ENCODE measurements at regions not wholly inside any gene's neighbourhood (a gene's known extent, or its start where the extent isn't known, plus 50 kb on each side); places are given as distances from the start of the nearest gene placed in this dataset.
A peak's percentile ranks its signal among the peaks of the same experiment; 100 is the strongest.
"Not testable (repeated sequence)": the region's sequence is repeated elsewhere in the genome, so short reads cannot be mapped to it uniquely, and the experiment has no call there.

DNA sequence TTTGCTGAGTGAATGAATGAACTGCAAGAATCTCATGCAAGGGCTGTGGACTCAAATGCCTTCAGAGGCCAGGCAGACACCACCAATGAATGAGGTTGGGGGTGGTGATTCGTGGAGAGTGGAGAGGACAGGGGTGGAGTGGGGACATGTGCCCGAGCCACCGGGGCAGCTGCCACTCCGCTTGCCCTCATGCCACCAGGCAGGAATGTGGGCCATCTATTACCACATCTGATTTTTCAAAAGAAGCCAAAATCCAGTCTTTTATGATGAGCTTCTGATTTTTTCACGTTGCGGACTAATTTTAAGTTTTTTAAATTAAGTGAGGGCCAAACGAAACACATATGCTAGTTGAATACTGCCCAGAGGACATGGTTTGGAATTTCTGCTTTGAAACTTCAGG, 67.1 kb upstream of the SMURF2 start:
- H3K27ac ChIP-seq, result no peak overlapping the region
- no peak for FAIRE-seq
- H3K27me3 ChIP-seq, result no peaks in the 10 kb centered on the region
- H3K36me3 ChIP-seq, result no peaks in the 10 kb centered on the region
- DNase-seq, result no peak
- H3K4me1 ChIP-seq, result no peaks in the 10 kb centered on the region
- intact Hi-C loops (cut with DNase I), result no loop called here
- TF ChIP-seq, protein P1, sequence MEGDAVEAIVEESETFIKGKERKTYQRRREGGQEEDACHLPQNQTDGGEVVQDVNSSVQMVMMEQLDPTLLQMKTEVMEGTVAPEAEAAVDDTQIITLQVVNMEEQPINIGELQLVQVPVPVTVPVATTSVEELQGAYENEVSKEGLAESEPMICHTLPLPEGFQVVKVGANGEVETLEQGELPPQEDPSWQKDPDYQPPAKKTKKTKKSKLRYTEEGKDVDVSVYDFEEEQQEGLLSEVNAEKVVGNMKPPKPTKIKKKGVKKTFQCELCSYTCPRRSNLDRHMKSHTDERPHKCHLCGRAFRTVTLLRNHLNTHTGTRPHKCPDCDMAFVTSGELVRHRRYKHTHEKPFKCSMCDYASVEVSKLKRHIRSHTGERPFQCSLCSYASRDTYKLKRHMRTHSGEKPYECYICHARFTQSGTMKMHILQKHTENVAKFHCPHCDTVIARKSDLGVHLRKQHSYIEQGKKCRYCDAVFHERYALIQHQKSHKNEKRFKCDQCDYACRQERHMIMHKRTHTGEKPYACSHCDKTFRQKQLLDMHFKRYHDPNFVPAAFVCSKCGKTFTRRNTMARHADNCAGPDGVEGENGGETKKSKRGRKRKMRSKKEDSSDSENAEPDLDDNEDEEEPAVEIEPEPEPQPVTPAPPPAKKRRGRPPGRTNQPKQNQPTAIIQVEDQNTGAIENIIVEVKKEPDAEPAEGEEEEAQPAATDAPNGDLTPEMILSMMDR (IDR thresholded peaks at IDR 0.05), result no peak
- ATAC-seq, result no peak
- no peaks in the 10 kb centered on the region for H3K9me3 ChIP-seq
- 84 to 90% methylated on average over 7 of the region's 7 CpGs for WGBS, 2 donors
- H3K4me3 ChIP-seq, result no peak overlapping the region

DNA sequence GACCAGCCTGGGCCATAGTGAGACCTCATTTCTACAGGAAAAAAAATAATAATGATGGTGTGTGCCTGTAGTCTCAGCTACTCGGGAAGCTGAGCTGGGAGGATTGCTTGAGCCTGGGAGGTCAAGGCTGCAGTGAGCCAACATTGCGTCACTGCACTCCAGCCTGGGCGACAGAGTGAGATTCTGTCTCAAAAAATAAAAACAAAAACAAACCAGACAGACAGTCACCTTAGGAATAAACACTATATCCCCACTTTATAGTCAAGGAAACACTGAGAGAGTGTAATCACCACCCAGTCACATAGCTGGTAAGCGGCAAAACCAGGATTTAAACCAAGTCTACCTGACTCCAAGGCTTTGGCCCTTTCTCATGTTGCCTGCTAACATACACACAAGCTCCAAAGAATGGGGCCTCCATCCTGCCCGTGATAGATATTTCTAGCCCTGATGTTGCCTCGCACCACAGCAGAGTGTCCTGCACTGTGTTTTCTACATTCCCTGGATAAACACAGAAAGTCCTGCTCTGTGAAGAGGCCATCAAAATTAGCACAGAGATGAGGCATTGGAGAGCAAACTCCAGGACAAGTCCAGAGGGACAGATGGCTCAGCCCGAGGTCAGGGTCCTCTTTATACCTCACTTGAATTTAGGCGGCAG, 66.1 kb upstream of the SMURF2 start:
- FAIRE-seq (no peak), ATAC-seq (no peak), DNase-seq (no peak)
- H3K36me3 ChIP-seq, result no peaks in the 10 kb centered on the region
- no peaks in the 10 kb centered on the region for H3K27me3 ChIP-seq
- no peaks in the 10 kb centered on the region for H3K9me3 ChIP-seq
- intact Hi-C loops (cut with DNase I), result no loop called here
- no peaks in the 10 kb centered on the region for H3K4me1 ChIP-seq
- TF ChIP-seq, protein P1 (IDR thresholded peaks at IDR 0.05), result no peak
- H3K27ac ChIP-seq, result no peak overlapping the region
- WGBS, 2 donors, result 71 to 74% methylated on average over 8 of the region's 8 CpGs
- H3K4me3 ChIP-seq, result no peak overlapping the region

DNA sequence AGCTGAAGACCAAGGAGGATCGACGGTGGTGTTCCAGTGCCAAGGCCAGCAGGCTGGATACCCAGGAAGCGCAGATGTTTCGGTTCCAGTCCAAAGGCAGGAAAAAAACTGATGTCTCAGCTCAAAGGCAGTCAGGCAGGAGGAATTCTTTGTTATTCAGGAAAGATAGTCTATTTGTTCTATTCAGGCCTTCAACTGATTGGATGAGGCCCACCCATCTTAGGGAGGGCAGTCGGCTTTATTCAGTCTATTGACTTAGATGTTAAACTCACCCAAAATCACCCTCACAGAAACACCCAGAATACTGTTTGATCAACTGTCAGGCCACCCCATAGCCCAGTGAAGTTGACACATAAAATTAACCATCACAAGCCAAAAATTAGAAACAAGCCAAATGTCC, 63.9 kb upstream of the SMURF2 start:
- DNase-seq; FAIRE-seq; ATAC-seq; H3K4me3 ChIP-seq; H3K27ac ChIP-seq; H3K4me1 ChIP-seq; H3K36me3 ChIP-seq; intact Hi-C loops (cut with DNase I); H3K9me3 ChIP-seq; H3K27me3 ChIP-seq: not testable (repeated sequence)
- WGBS, 2 donors, result 94 to 96% methylated on average over 5 of the region's 5 CpGs

DNA sequence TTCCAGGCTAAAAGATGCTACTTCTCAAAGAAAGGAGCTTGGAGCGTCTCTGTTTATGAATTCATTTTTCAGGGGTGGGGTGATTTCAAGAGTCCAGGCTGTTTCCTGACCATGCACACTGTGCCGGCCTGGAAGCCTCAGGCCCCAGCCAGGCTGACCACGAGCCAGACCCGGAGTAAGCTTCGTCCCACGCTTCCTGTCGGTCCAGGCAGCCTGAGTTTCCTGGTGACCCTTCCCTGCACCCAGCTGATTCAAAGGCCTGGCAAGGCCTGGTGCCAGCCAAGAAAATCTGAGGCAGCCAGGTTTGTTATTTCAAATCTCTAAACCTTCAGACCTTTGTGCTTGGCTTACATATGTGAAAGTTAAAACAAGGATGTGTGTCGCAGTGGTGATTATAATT, 62.1 kb upstream of the SMURF2 start:
- FAIRE-seq, result not testable (repeated sequence)

DNA sequence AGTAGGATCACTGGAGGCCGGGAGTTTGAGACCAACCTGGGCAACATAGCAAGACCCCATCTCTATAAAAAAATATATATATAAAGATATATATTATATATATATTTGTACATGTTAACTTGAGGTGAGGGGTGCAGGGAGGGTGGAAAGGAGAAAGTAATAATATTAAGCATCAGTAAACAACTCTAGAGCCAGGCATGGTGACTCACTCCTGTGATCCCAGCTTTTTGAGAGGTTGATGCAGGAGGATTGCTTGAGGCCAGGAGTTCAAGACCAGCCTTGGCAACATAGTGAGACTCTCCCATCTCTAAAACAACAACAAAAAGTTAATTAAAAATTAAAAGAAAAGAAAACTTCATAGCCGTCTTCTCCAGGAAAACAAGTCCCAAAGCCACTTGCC, 61.7 kb upstream of the SMURF2 start:
- FAIRE-seq, result no peak
- TF ChIP-seq, protein P1 (IDR thresholded peaks at IDR 0.05), result no peak

More for the DNA sequence above, 62.1 kb upstream of the SMURF2 start:
- peak overlapping the region in 2 of 4 donors; percentile 13 to 21 for H3K27ac ChIP-seq
- peak in 3 of 4 donors; percentile 56 to 82 (median 74) for ATAC-seq
- WGBS, 2 donors, result 67 to 68% methylated on average over 8 of the region's 8 CpGs
- H3K36me3 ChIP-seq; H3K9me3 ChIP-seq; H3K4me1 ChIP-seq; H3K27me3 ChIP-seq; H3K4me3 ChIP-seq; intact Hi-C loops (cut with DNase I): not testable (repeated sequence)
- DNase-seq, result peak in 2 of 6 donors; percentile 12 to 25

GRCh38 chr17:64721556-64721955, 59.4 kb upstream of the SMURF2 start:
- H3K9me3 ChIP-seq; H3K27ac ChIP-seq; H3K27me3 ChIP-seq; intact Hi-C loops (cut with DNase I); ATAC-seq; H3K4me3 ChIP-seq; H3K4me1 ChIP-seq; H3K36me3 ChIP-seq; FAIRE-seq; DNase-seq: not testable (repeated sequence)
- 81 to 100% methylated on average over 1 of the region's 1 CpG for WGBS, 2 donors

More for the DNA sequence above, 61.7 kb upstream of the SMURF2 start:
- no peaks in the 10 kb centered on the region for H3K27me3 ChIP-seq
- H3K9me3 ChIP-seq, result no peaks in the 10 kb centered on the region
- H3K27ac ChIP-seq, result peak overlapping the region in 1 of 4 donors; percentile 21
- intact Hi-C loops (cut with DNase I), result no loop called here
- no peak overlapping the region for H3K4me3 ChIP-seq
- 77 to 91% methylated on average over 2 of the region's 2 CpGs for WGBS, 2 donors
- no peak for ATAC-seq
- no peak for DNase-seq
- H3K36me3 ChIP-seq, result no peaks in the 10 kb centered on the region
- H3K4me1 ChIP-seq, result no peaks in the 10 kb centered on the region

- H3K9me3 ChIP-seq; DNase-seq; H3K4me3 ChIP-seq; H3K27me3 ChIP-seq; intact Hi-C loops (cut with DNase I); H3K36me3 ChIP-seq; H3K27ac ChIP-seq; H3K4me1 ChIP-seq: not testable (repeated sequence)
- FAIRE-seq, result peak; percentile 13
- WGBS, 2 donors, result 71% methylated on average over 6 of the region's 6 CpGs
- ATAC-seq, result peak in 2 of 4 donors; percentile 40 to 58
Observed at GRCh38 chr17:64720253-64720652, 58.1 kb upstream of the SMURF2 start.

DNA sequence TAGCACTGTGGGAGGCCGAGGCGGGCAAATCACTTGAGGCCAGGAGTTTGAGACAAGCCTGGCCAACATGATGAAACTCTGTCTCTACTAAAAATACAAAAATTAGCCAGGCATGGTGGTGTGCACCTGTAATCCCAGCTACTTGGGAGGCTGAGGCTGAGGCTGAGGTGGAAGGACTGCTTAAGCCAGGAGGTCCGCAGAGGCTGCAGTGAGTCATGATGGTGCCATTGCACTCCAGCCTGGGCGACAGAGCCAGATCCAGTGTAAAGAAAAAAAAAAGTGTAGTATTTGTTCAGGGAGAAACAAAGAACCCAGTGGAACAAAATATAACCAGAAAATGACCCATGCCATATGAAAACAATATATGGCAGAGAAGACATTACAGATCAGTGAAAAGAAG, 57.4 kb upstream of the SMURF2 start:
- H3K4me1 ChIP-seq; H3K27ac ChIP-seq; FAIRE-seq; ATAC-seq; H3K9me3 ChIP-seq; H3K36me3 ChIP-seq; H3K27me3 ChIP-seq; DNase-seq; intact Hi-C loops (cut with DNase I); H3K4me3 ChIP-seq: not testable (repeated sequence)
- 93 to 97% methylated on average over 4 of the region's 4 CpGs for WGBS, 2 donors

DNA sequence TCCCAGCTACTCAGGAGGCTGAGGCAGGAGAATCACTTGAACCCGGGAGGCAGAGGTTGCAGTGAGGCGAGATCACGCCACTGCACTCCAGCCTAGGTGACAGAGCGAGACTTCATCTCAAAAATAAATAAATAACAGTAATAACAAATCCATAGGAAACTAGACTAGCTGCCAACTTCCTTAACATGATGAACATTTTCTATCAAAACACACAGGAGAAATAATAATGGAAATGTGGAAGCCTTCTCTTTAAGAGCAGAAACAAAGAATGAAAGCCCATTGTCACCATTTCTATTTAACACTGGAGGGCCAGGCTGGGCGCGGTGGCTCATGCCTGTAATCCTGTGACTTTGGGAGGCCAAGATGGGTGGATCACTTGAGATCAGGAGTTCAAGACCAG, 56.7 kb upstream of the SMURF2 start:
- H3K4me1 ChIP-seq; H3K4me3 ChIP-seq; ATAC-seq; H3K27me3 ChIP-seq; DNase-seq; FAIRE-seq; H3K9me3 ChIP-seq; intact Hi-C loops (cut with DNase I); H3K36me3 ChIP-seq; H3K27ac ChIP-seq: not testable (repeated sequence)
- 90 to 93% methylated on average over 6 of the region's 6 CpGs for WGBS, 2 donors
